ENCODE measurements at regions not wholly inside any gene's neighbourhood (a gene's known extent, or its start where the extent isn't known, plus 50 kb on each side); places are given as distances from the start of the nearest gene placed in this dataset.
A peak's percentile ranks its signal among the peaks of the same experiment; 100 is the strongest.

- H3K4me3 ChIP-seq (ENCODE audit: low read length) = no peak overlapping the region
- DNase-seq (ENCODE audit: low read depth, low spot score) = no peak
Measured at GRCh38 chr5:77569409-77569808, 69.1 kb downstream of the OTP start.

- H3K4me3 ChIP-seq (ENCODE audit: low read length) = no peak overlapping the region
- DNase-seq (ENCODE audit: low read depth, low spot score) = no peak
Measured at GRCh38 chr5:77568555-77568954, 70.0 kb downstream of the OTP start.

- DNase-seq (ENCODE audit: low read depth, low spot score) = no peak
- no peak overlapping the region for H3K4me3 ChIP-seq (ENCODE audit: low read length)
Measured at GRCh38 chr5:77568082-77568481, 70.4 kb downstream of the OTP start.

GRCh38 chr5:77563475-77563874, 71.4 kb upstream of the WDR41 start:
- H3K4me3 ChIP-seq (ENCODE audit: low read length) = no peak overlapping the region
- no peak for DNase-seq (ENCODE audit: low read depth, low spot score)

- no peak for DNase-seq (ENCODE audit: low read depth, low spot score)
- H3K4me3 ChIP-seq (ENCODE audit: low read length) = no peak overlapping the region
Measured at GRCh38 chr5:77561965-77562364, 69.8 kb upstream of the WDR41 start.

GRCh38 chr5:77560677-77561263, 68.7 kb upstream of the WDR41 start:
- peak; percentile 33 for DNase-seq (ENCODE audit: low read depth, low spot score)

GRCh38 chr5:77558266-77558665, 66.2 kb upstream of the WDR41 start:
- DNase-seq (ENCODE audit: low read depth, low spot score) = no peak
- H3K4me3 ChIP-seq (ENCODE audit: low read length) = no peak overlapping the region

More at GRCh38 chr5:77560677-77561263, 68.7 kb upstream of the WDR41 start:
- H3K4me3 ChIP-seq (ENCODE audit: low read length) = no peak overlapping the region

GRCh38 chr5:77550406-77550805, 58.3 kb upstream of the WDR41 start:
- no peak for DNase-seq (ENCODE audit: low read depth, low spot score)
- H3K4me3 ChIP-seq (ENCODE audit: low read length) = no peak overlapping the region

GRCh38 chr5:77545285-77545684, 53.2 kb upstream of the WDR41 start:
- DNase-seq (ENCODE audit: low read depth, low spot score) = no peak
- no peak overlapping the region for H3K4me3 ChIP-seq (ENCODE audit: low read length)
